H1 (cell line): ENCODE measurements at regions not wholly inside any gene's neighbourhood (a gene's known extent, or its start where the extent isn't known, plus 50 kb on each side); places are given as distances from the start of the nearest gene placed in this dataset.

ENCODE experiments used
- CBX5 ChIP-seq: fragments of 300-800, 300-1000 bp; sonication (generic); IDR thresholded peaks from 2 replicates; pipeline ENCODE4 v1.7.1; 2016; ENCODE audit warnings: antibody characterized with exemption, low read length, low read depth
- CTCF ChIP-seq, 3 experiments: IDR thresholded peaks; 1 replicate in 2 of 3; 2 replicates in 1 of 3; pipeline versions ENCODE4 v1.5.1 to v1.6.1; 2011; ENCODE audit warnings: low read length in 3 of 3, mild to moderate bottlenecking in 3 of 3, inconsistent platforms in 2 of 3, low read depth in 1 of 3, moderate library complexity in 1 of 3; ENCODE audit not compliant: insufficient read depth in 1 of 3; ENCODE audit errors: control extremely low read depth in 1 of 3
- KDM1A ChIP-seq: fragments of 200-600, 300-600 bp; sonication (generic); IDR thresholded peaks from 2 replicates; pipeline ENCODE4 v1.7.1; 2016; ENCODE audit warnings: mild to moderate bottlenecking, low read length, borderline replicate concordance
- POLR2A ChIP-seq, 2 experiments: IDR thresholded peaks; 1 replicate in 1 of 2; 2 replicates in 1 of 2; pipeline ENCODE4 v1.6.1; 2011; ENCODE audit warnings: low read depth in 2 of 2, low read length in 2 of 2, mild to moderate bottlenecking in 2 of 2; ENCODE audit errors: control extremely low read depth in 1 of 2
- POLR2AphosphoS5 ChIP-seq: IDR thresholded peaks from 2 replicates; pipeline ENCODE4 v1.6.1; 2011; ENCODE audit warnings: low read depth, low read length
- TF ChIP-seq, protein P1 (sequence below): IDR thresholded peaks from 2 replicates; pipeline ENCODE4 v1.6.1; 2011; ENCODE audit warnings: low read length, improper control_type of control experiment
- TF ChIP-seq, protein P2 (sequence below): IDR thresholded peaks from 2 replicates; pipeline ENCODE4 v1.6.1; 2012; ENCODE audit warnings: inconsistent platforms

DNA sequence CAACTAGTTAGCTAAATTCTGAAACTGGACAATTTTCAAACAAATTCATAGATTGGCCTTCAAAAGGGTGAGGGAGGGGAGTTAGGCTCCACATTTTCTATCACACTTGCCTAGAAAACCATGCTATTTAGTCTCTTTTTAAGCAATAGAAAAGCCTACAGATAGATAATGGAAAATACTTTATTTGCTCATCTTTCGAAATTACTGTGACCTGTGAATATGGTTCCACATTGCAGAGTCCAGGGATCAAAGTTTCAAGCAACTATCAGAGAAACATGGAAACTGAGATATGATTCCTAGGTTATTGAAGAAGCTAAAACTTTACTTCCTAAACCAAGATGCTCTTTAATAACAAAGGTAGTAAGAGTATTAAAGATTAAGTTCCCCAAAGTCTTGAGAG is 176.6 kb upstream of the NECTIN3 start:
- TF ChIP-seq CTCF (IDR thresholded peaks at IDR 0.05; ENCODE audit: control extremely low read depth in 1 of 3, insufficient read depth in 1 of 3, low read depth in 1 of 3, low read length in 3 of 3), result no peak
- no peak for TF ChIP-seq POLR2AphosphoS5
- TF ChIP-seq, protein P1, sequence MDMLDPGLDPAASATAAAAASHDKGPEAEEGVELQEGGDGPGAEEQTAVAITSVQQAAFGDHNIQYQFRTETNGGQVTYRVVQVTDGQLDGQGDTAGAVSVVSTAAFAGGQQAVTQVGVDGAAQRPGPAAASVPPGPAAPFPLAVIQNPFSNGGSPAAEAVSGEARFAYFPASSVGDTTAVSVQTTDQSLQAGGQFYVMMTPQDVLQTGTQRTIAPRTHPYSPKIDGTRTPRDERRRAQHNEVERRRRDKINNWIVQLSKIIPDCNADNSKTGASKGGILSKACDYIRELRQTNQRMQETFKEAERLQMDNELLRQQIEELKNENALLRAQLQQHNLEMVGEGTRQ, result no peak
- TF ChIP-seq KDM1A, result no peak
- no peak for TF ChIP-seq POLR2A (IDR thresholded peaks at IDR 0.05; ENCODE audit: control extremely low read depth in 1 of 2, low read depth in 2 of 2, low read length in 2 of 2)
- TF ChIP-seq CBX5, result no peak
- TF ChIP-seq, protein P2, sequence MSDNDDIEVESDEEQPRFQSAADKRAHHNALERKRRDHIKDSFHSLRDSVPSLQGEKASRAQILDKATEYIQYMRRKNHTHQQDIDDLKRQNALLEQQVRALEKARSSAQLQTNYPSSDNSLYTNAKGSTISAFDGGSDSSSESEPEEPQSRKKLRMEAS, result no peak
